Neuronal stem cell (in vitro differentiated cells): ENCODE measurements at regions not wholly inside any gene's neighbourhood (a gene's known extent, or its start where the extent isn't known, plus 50 kb on each side); places are given as distances from the start of the nearest gene placed in this dataset.
"Not testable (repeated sequence)": the region's sequence is repeated elsewhere in the genome, so short reads cannot be mapped to it uniquely, and the experiment has no call there.

Experiments
- DNase-seq: peaks from one replicate; pipeline ENCODE4 v3.0.0-alpha.2; 2013; ENCODE audit warnings: low spot score
- H2AFZ ChIP-seq: one replicate; pipeline ENCODE4 v1.6.1; 2013; ENCODE audit warnings: mild to moderate bottlenecking, low read length, inconsistent platforms
- H2AK5ac ChIP-seq: 2 replicates; pipeline ENCODE4 v1.6.1; 2013; ENCODE audit warnings: low read depth, mild to moderate bottlenecking, inconsistent platforms, low read length, moderate library complexity, mixed read lengths
- H2BK120ac ChIP-seq: 2 replicates; pipeline ENCODE4 v1.6.1; 2013; ENCODE audit warnings: low read depth, mild to moderate bottlenecking, inconsistent platforms, low read length, moderate library complexity, mixed read lengths
- H2BK12ac ChIP-seq: one replicate; pipeline ENCODE4 v1.6.1; 2013; ENCODE audit warnings: low read length, inconsistent platforms
- H2BK15ac ChIP-seq: 2 replicates; pipeline ENCODE4 v1.6.1; 2013; ENCODE audit warnings: mild to moderate bottlenecking, low read length, inconsistent platforms, mixed read lengths
- H2BK5ac ChIP-seq: one replicate; pipeline ENCODE4 v1.6.1; 2013; ENCODE audit warnings: inconsistent platforms, mild to moderate bottlenecking, low read length, moderate library complexity
- H3K14ac ChIP-seq: one replicate; pipeline ENCODE4 v1.6.1; 2013; ENCODE audit warnings: low read length, inconsistent platforms
- H3K18ac ChIP-seq: 2 replicates; pipeline ENCODE4 v1.6.1; 2013; ENCODE audit warnings: low read length, inconsistent platforms
- H3K23ac ChIP-seq: 2 replicates; pipeline ENCODE4 v1.6.1; 2013; ENCODE audit warnings: low read depth, mild to moderate bottlenecking, mixed read lengths, low read length, inconsistent platforms; ENCODE audit not compliant: poor library complexity
- H3K27ac ChIP-seq: replicated peaks from 3 replicates; pipeline ENCODE4 v1.5.1; 2013; ENCODE audit warnings: low read length, inconsistent platforms
- H3K27me3 ChIP-seq, 3 experiments: 2 replicates each; pipeline ENCODE4 v1.6.1; 2013; ENCODE audit warnings: low read length in 3 of 3, mild to moderate bottlenecking in 2 of 3, inconsistent platforms in 1 of 3, low read depth in 1 of 3, mixed read lengths in 1 of 3, moderate library complexity in 1 of 3; ENCODE audit not compliant: control insufficient read depth in 3 of 3, insufficient read depth in 3 of 3
- H3K36me3 ChIP-seq, 2 donors: replicated peaks in 1 of 2; 2 replicates each; pipeline ENCODE4 v1.6.1; 2013; ENCODE audit warnings: low read length in 2 of 2; ENCODE audit not compliant: control insufficient read depth in 2 of 2, insufficient read depth in 2 of 2
- H3K4ac ChIP-seq: 2 replicates; pipeline ENCODE4 v1.6.1; 2013; ENCODE audit warnings: inconsistent platforms, mild to moderate bottlenecking, low read length, moderate library complexity
- H3K4me1 ChIP-seq, 2 donors: 1 replicate in 1 of 2; 2 replicates in 1 of 2; pipeline ENCODE4 v1.6.1; 2013; ENCODE audit warnings: low read length in 2 of 2, low read depth in 1 of 2; ENCODE audit not compliant: control insufficient read depth in 2 of 2, insufficient read depth in 1 of 2
- H3K4me2 ChIP-seq: one replicate; pipeline ENCODE4 v1.6.1; 2013; ENCODE audit warnings: mild to moderate bottlenecking, low read length, inconsistent platforms; ENCODE audit not compliant: insufficient read depth, poor library complexity, severe bottlenecking
- H3K4me3 ChIP-seq, 2 donors: 2 replicates each; pipeline ENCODE4 v1.5.1; 2013; ENCODE audit warnings: low read length in 2 of 2, mild to moderate bottlenecking in 2 of 2, inconsistent platforms in 1 of 2, moderate library complexity in 1 of 2
- H3K79me1 ChIP-seq: one replicate; pipeline ENCODE4 v1.6.1; 2013; ENCODE audit warnings: low read depth, mild to moderate bottlenecking, inconsistent platforms, low read length, moderate library complexity
- H3K9ac ChIP-seq: one replicate; pipeline ENCODE4 v1.6.1; 2013; ENCODE audit warnings: mild to moderate bottlenecking, low read depth, low read length, inconsistent platforms; ENCODE audit not compliant: poor library complexity
- H3K9me3 ChIP-seq, 2 donors: replicated peaks in 1 of 2; 2 replicates each; pipeline versions ENCODE3 to v1.6.1; 2013; ENCODE audit warnings: low read length in 2 of 2, mild to moderate bottlenecking in 2 of 2, inconsistent platforms in 1 of 2, low read depth in 1 of 2, mixed read lengths in 1 of 2, moderate library complexity in 1 of 2; ENCODE audit not compliant: control insufficient read depth in 2 of 2, insufficient read depth in 1 of 2
- H4K8ac ChIP-seq: one replicate; pipeline ENCODE4 v1.6.1; 2013; ENCODE audit warnings: low read depth, mild to moderate bottlenecking, inconsistent platforms, low read length, moderate library complexity
- H4K91ac ChIP-seq: one replicate; pipeline ENCODE4 v1.6.1; 2013; ENCODE audit warnings: low read length, low read depth, mild to moderate bottlenecking, inconsistent platforms; ENCODE audit not compliant: poor library complexity
- WGBS, 2 donors: extraction: QIAGEN DNeasy Blood & Tissue Kit; methylation state at CpG; one replicate each; pipeline ENCODE4 v1.1.7; 2013; ENCODE audit warnings: missing lambda C conversion rate in 2 of 2, mixed read lengths in 1 of 2; ENCODE audit not compliant: insufficient read length in 2 of 2, insufficient replicate concordance in 1 of 2; ENCODE audit errors: extremely low coverage in 2 of 2; 5-methylcytosine and 5-hydroxymethylcytosine counted together

- H3K23ac ChIP-seq, H2BK12ac ChIP-seq, H3K9ac ChIP-seq, DNase-seq, H3K4me3 ChIP-seq, H3K79me1 ChIP-seq, H2BK5ac ChIP-seq, H4K91ac ChIP-seq, H3K4ac ChIP-seq, H2AFZ ChIP-seq, H3K27me3 ChIP-seq, H2BK15ac ChIP-seq, H3K14ac ChIP-seq, H2BK120ac ChIP-seq, H3K4me2 ChIP-seq, H3K27ac ChIP-seq, H4K8ac ChIP-seq, H3K36me3 ChIP-seq, H3K4me1 ChIP-seq, H3K18ac ChIP-seq, H3K9me3 ChIP-seq, H2AK5ac ChIP-seq: not testable (repeated sequence)
- no CpG with 5 or more reads among the region's 3 CpGs for WGBS, 2 donors
These were observed 103.0 kb upstream of the RBFOX1 start for GRCh38 chr16:7229433-7230218.

GRCh38 chr16:7227229-7227721, 105.4 kb upstream of the RBFOX1 start:
- H3K9me3 ChIP-seq, result peaks cover 0 to 2% of the 10 kb centered on the region in 2 donors
- H3K27ac ChIP-seq, result no peak overlapping the region

GRCh38 chr16:7221157-7221556, 111.5 kb upstream of the RBFOX1 start:
- H2BK120ac ChIP-seq, result no peak overlapping the region
- H3K4ac ChIP-seq, result no peak overlapping the region
- no peak overlapping the region for H2BK5ac ChIP-seq
- no CpG with 5 or more reads among the region's 3 CpGs for WGBS, 2 donors
- H2AFZ ChIP-seq, result no peak overlapping the region
- no peak overlapping the region for H4K8ac ChIP-seq
- H3K27me3 ChIP-seq, result peaks cover 0 to 16% (median 0%) of the 10 kb centered on the region in 3 experiments
- H3K4me2 ChIP-seq, result no peak overlapping the region
- H3K36me3 ChIP-seq, result no peaks in the 10 kb centered on the region
- peaks cover 3% of the 10 kb centered on the region for H3K79me1 ChIP-seq
- H2BK12ac ChIP-seq, result no peak overlapping the region
- peaks cover 0 to 8% of the 10 kb centered on the region in 2 donors for H3K4me1 ChIP-seq
- H2AK5ac ChIP-seq, result no peak overlapping the region
- H3K9ac ChIP-seq, result no peak overlapping the region
- H3K27ac ChIP-seq, result no peak overlapping the region
- DNase-seq, result no peak
- H3K9me3 ChIP-seq, result peaks cover 0 to 5% of the 10 kb centered on the region in 2 donors
- no peak overlapping the region for H3K4me3 ChIP-seq
- no peak overlapping the region for H3K18ac ChIP-seq
- no peak overlapping the region for H4K91ac ChIP-seq
- no peak overlapping the region for H3K23ac ChIP-seq
- H2BK15ac ChIP-seq, result no peak overlapping the region
- H3K14ac ChIP-seq, result no peak overlapping the region

More at GRCh38 chr16:7227229-7227721, 105.4 kb upstream of the RBFOX1 start:
- Histone ChIP-seq H3K23ac (no peak overlapping the region), H4K91ac (no peak overlapping the region), H3K4me2 (peak overlapping the region; percentile 35), H4K8ac (peak overlapping the region; percentile 99), H3K9ac (peak overlapping the region; percentile 24), H2BK5ac (no peak overlapping the region), H3K27me3 (peaks cover 0 to 3% (median 0%) of the 10 kb centered on the region in 3 experiments), H3K79me1 (no peaks in the 10 kb centered on the region), H3K18ac (peak overlapping the region; percentile 77), H2AK5ac (peak overlapping the region; percentile 24), H2BK120ac (no peak overlapping the region), H2AFZ (peak overlapping the region; percentile 55), H2BK15ac (no peak overlapping the region), H2BK12ac (no peak overlapping the region), H3K4me1 (peaks cover 0 to 7% of the 10 kb centered on the region in 2 donors), H3K14ac (peak overlapping the region; percentile 59), H3K4me3 (no peak overlapping the region), H3K4ac (no peak overlapping the region), H3K36me3 (no peaks in the 10 kb centered on the region)
- no CpG with 5 or more reads among the region's 13 CpGs for WGBS, 2 donors
- DNase-seq, result peak; percentile 14

GRCh38 chr16:7218936-7219335, 113.7 kb upstream of the RBFOX1 start:
- DNase-seq, result peak; percentile 30
- H3K27ac ChIP-seq, result no peak overlapping the region
- no CpG with 5 or more reads among the region's 4 CpGs for WGBS, 2 donors

More at GRCh38 chr16:7218936-7219335, 113.7 kb upstream of the RBFOX1 start:
- Histone ChIP-seq H3K9ac (no peak overlapping the region), H4K91ac (no peak overlapping the region), H2BK15ac (no peak overlapping the region), H2AK5ac (no peak overlapping the region), H2BK5ac (no peak overlapping the region), H3K4me1 (peaks cover 0 to 8% of the 10 kb centered on the region in 2 donors), H3K4me3 (no peak overlapping the region), H3K4ac (no peak overlapping the region), H3K4me2 (no peak overlapping the region), H3K23ac (no peak overlapping the region), H3K14ac (no peak overlapping the region), H3K79me1 (peaks cover 3% of the 10 kb centered on the region), H2AFZ (no peak overlapping the region), H3K27me3 (peaks cover 0 to 16% (median 0%) of the 10 kb centered on the region in 3 experiments), H3K9me3 (peaks cover 0 to 3% of the 10 kb centered on the region in 2 donors), H3K36me3 (no peaks in the 10 kb centered on the region), H2BK120ac (no peak overlapping the region), H2BK12ac (no peak overlapping the region), H3K18ac (no peak overlapping the region), H4K8ac (no peak overlapping the region)
